HepG2 (cell line): ENCODE measurements at regions not wholly inside any gene's neighbourhood (a gene's known extent, or its start where the extent isn't known, plus 50 kb on each side); places are given as distances from the start of the nearest gene placed in this dataset.

ENCODE experiments used
- ATAC-seq: fragments of 200-7000 bp; cut with Tn5 transposase; 3 replicates; pipeline ENCODE4 v1.9.1; 2020; ENCODE audit warnings: mild to moderate bottlenecking, moderate library complexity
- BruUV-seq: library from RNA; stranded (reverse); fragments of 400-500 nt; replicated peaks from 2 replicates; lab custom pipeline; 2021; lab: Mats Ljungman, UMichigan
- CTCF ChIA-PET: fragments of 300-600 bp; formaldehyde crosslinking; extraction: SDS; loops from one replicate; lab custom pipeline; 2021; ENCODE audit warnings: low total read pairs, inconsistent platforms, low intra/inter-chr PET ratio; lab: Yijun Ruan, JAX
- POLR2A ChIA-PET: fragments of 350-600 bp; sonication (Branson Sonifier 250); formaldehyde crosslinking; loops from one replicate; lab custom pipeline; 2020; ENCODE audit warnings: antibody characterized with exemption, inconsistent platforms; lab: Yijun Ruan, JAX
- DNase-seq: peaks from one replicate; pipeline ENCODE4 v3.0.0-alpha.2; 2015; ENCODE audit warnings: low spot score
- FAIRE-seq: peaks from 3 replicates; lab custom pipeline; 2011; peaks lifted over from hg19 to GRCh38; lab: Jason Lieb, UNC
- H2AFZ ChIP-seq: one replicate; pipeline ENCODE4 v1.6.1; 2011; ENCODE audit warnings: low read length, inconsistent platforms
- H3K27ac ChIP-seq: fragments of 300-600 bp; 3 replicates; pipeline ENCODE4 v1.8.0; 2011; ENCODE audit warnings: mixed run types, mild to moderate bottlenecking, mixed read lengths, low read length, inconsistent platforms; ENCODE audit not compliant: insufficient read depth; ENCODE audit errors: extremely low read length
- H3K27me3 ChIP-seq, 2 experiments: fragments of 200-600 bp in 1 of 2; 2 replicates in 1 of 2; 3 replicates in 1 of 2; pipeline versions ENCODE4 v1.6.0 to v1.8.0; 2011; ENCODE audit warnings: low read length in 2 of 2, mild to moderate bottlenecking in 2 of 2, moderate library complexity in 2 of 2, inconsistent platforms in 1 of 2; ENCODE audit not compliant: insufficient read depth in 2 of 2, control insufficient read depth in 1 of 2
- H3K36me3 ChIP-seq, 2 experiments: fragments of 200-600 bp in 1 of 2; replicated peaks in 1 of 2; 2 replicates in 1 of 2; 3 replicates in 1 of 2; pipeline versions ENCODE4 v1.5.1 to v1.8.0; 2011; ENCODE audit warnings: low read length in 2 of 2, inconsistent platforms in 1 of 2; ENCODE audit not compliant: insufficient read depth in 2 of 2, control insufficient read depth in 1 of 2
- H3K4me1 ChIP-seq: 2 replicates; pipeline ENCODE4 v1.5.1; 2012; ENCODE audit warnings: low read length, inconsistent platforms; ENCODE audit not compliant: insufficient read depth
- H3K4me2 ChIP-seq: 2 replicates; pipeline ENCODE4 v1.6.0; 2011; ENCODE audit warnings: low read depth, low read length, inconsistent platforms
- H3K4me3 ChIP-seq, 3 experiments: fragments of 200-600 bp in 1 of 3; sonication (generic), shearing (Covaris generic) in 1 of 3; replicated peaks in 1 of 3; 2 replicates each; pipeline ENCODE4 v1.5.1; 2011 to 2016; ENCODE audit warnings: low read length in 3 of 3, inconsistent platforms in 2 of 3, low read depth in 2 of 3, mild to moderate bottlenecking in 2 of 3, control low read depth in 1 of 3, mixed read lengths in 1 of 3; ENCODE audit not compliant: insufficient read depth in 1 of 3
- H3K79me2 ChIP-seq: one replicate; pipeline ENCODE4 v1.6.1; 2011; ENCODE audit warnings: low read length, inconsistent platforms; ENCODE audit not compliant: insufficient read depth
- H3K9ac ChIP-seq: 2 replicates; pipeline ENCODE4 v1.6.0; 2011; ENCODE audit warnings: mild to moderate bottlenecking, low read depth, low read length, inconsistent platforms; ENCODE audit not compliant: insufficient read depth
- H3K9me3 ChIP-seq: 2 replicates; pipeline ENCODE4 v1.5.1; 2012; ENCODE audit warnings: mild to moderate bottlenecking, low read length
- H4K20me1 ChIP-seq: 2 replicates; pipeline ENCODE4 v1.6.0; 2011; ENCODE audit warnings: inconsistent platforms, mild to moderate bottlenecking, low read length, moderate library complexity; ENCODE audit not compliant: insufficient read depth
- ETV6 ChIP-seq: sonication (generic); formaldehyde crosslinking; conservative IDR thresholded peaks from 2 replicates; pipeline ENCODE4 v1.4.0; 2020; ENCODE audit warnings: missing genetic modification reagents
- FOXC1 ChIP-seq: sonication (generic); formaldehyde crosslinking; IDR thresholded peaks from 2 replicates; pipeline ENCODE4 v1.8.0; 2022; ENCODE audit warnings: mild to moderate bottlenecking, missing genetic modification reagents, borderline replicate concordance
- GTF3A ChIP-seq: sonication (generic); formaldehyde crosslinking; conservative IDR thresholded peaks from 2 replicates; pipeline ENCODE4 v1.4.0; 2020; ENCODE audit warnings: mild to moderate bottlenecking, missing genetic modification reagents
- HMG20B ChIP-seq: conservative IDR thresholded peaks from 2 replicates; pipeline ENCODE4 v1.6.1; 2016; ENCODE audit warnings: missing genetic modification reagents, missing compliant biosample characterization
- ISX ChIP-seq: sonication (generic); formaldehyde crosslinking; conservative IDR thresholded peaks from 2 replicates; pipeline ENCODE4 v1.5.0; 2020; ENCODE audit warnings: missing genetic modification reagents
- KAT7 ChIP-seq: IDR thresholded peaks from 2 replicates; pipeline ENCODE4 v1.6.1; 2018; ENCODE audit warnings: borderline replicate concordance, missing compliant biosample characterization
- RORA ChIP-seq: sonication (generic); formaldehyde crosslinking; IDR thresholded peaks from 2 replicates; pipeline ENCODE4 v1.5.0; 2020; ENCODE audit warnings: mild to moderate bottlenecking, missing genetic modification reagents, moderate library complexity
- TBX2 ChIP-seq: sonication (generic); formaldehyde crosslinking; IDR thresholded peaks from 2 replicates; pipeline ENCODE4 v1.5.0; 2020; ENCODE audit warnings: missing genetic modification reagents, mild to moderate bottlenecking, borderline replicate concordance
- ZFP1 ChIP-seq: IDR thresholded peaks from 2 replicates; pipeline ENCODE4 v1.6.1; 2016
- ZNF263 ChIP-seq: sonication (generic); formaldehyde crosslinking; IDR thresholded peaks from 2 replicates; pipeline ENCODE4 v1.4.0; 2020; ENCODE audit warnings: missing genetic modification reagents
- ZNF296 ChIP-seq: sonication (generic); formaldehyde crosslinking; conservative IDR thresholded peaks from 2 replicates; pipeline ENCODE4 v1.5.0; 2020; ENCODE audit warnings: mild to moderate bottlenecking, missing genetic modification reagents
- ZNF451 ChIP-seq: sonication (generic); formaldehyde crosslinking; IDR thresholded peaks from 2 replicates; pipeline ENCODE4 v1.5.0; 2020; ENCODE audit warnings: mild to moderate bottlenecking, missing genetic modification reagents
- ZNF556 ChIP-seq: sonication (generic); formaldehyde crosslinking; IDR thresholded peaks from 2 replicates; pipeline ENCODE4 v1.4.0; 2020; ENCODE audit warnings: mild to moderate bottlenecking, missing genetic modification reagents, borderline replicate concordance
- ZNF577 ChIP-seq: sonication (generic); formaldehyde crosslinking; IDR thresholded peaks from 2 replicates; pipeline ENCODE4 v1.4.0; 2020; ENCODE audit warnings: mild to moderate bottlenecking, low read depth, missing genetic modification reagents, borderline replicate concordance
- ZNF615 ChIP-seq: sonication (generic); formaldehyde crosslinking; IDR thresholded peaks from 2 replicates; pipeline ENCODE4 v1.5.0; 2020; ENCODE audit warnings: mild to moderate bottlenecking, missing genetic modification reagents, borderline replicate concordance
- ZNF709 ChIP-seq: sonication (generic); formaldehyde crosslinking; IDR thresholded peaks from 2 replicates; pipeline ENCODE4 v1.5.0; 2020; ENCODE audit warnings: mild to moderate bottlenecking, missing genetic modification reagents
- in situ Hi-C: cut with HindIII; loops from 2 replicates; pipeline ENCODE4 v1.10.0; 2017; ENCODE audit warnings: low pct_unique_long_range_greater_than_20kb; ENCODE audit not compliant: extremely low pct_ligation_motif_present
- intact Hi-C: fragments of 100-400 bp; cut with micrococcal nuclease; formaldehyde crosslinking; loops from one replicate; pipeline ENCODE4 v1.10.0; 2022; ENCODE audit not compliant: unreplicated experiment
- TF ChIP-seq, protein P1 (sequence below): sonication (generic); formaldehyde crosslinking; IDR thresholded peaks from 2 replicates; pipeline ENCODE4 v1.4.0; 2020; ENCODE audit warnings: mild to moderate bottlenecking, low read depth, missing genetic modification reagents
- TF ChIP-seq, protein P2 (sequence below): sonication (generic); formaldehyde crosslinking; IDR thresholded peaks from 2 replicates; pipeline ENCODE4 v1.4.0; 2020; ENCODE audit warnings: missing genetic modification reagents
- TF ChIP-seq, protein P3 (sequence below): sonication (generic); formaldehyde crosslinking; IDR thresholded peaks from 2 replicates; pipeline ENCODE4 v1.8.1; 2023; ENCODE audit warnings: mild to moderate bottlenecking, inconsistent platforms, moderate library complexity, missing genetic modification reagents, borderline replicate concordance

DNA sequence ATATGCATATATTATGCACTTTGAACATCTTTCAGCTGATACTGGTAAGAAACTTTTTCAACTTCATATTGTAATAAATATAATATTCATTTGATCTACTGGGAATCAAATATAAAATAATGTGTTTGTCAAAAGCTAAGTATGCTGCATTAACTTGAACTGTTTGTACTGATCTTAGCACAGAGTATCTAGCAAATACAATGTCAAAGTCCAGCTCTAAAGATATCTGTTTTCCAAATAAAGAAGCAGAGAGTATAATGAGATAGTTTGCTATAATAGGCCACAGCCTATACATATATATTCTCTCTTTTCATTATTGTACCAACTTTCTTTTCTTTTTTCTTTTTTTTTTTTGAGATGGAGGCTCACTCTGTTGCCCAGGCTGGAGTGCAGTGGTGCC lies 417.0 kb downstream of the TMEM161B start:
- H3K36me3 ChIP-seq, result no peaks in the 10 kb centered on the region
- FAIRE-seq, result no peak
- no peaks in the 10 kb centered on the region for H4K20me1 ChIP-seq
- TF ChIP-seq ZNF615 (CRISPR knock-in tag) (no peak), ZNF556 (no peak), GTF3A (CRISPR knock-in tag) (no peak), ZNF263 (CRISPR knock-in tag) (no peak), FOXC1 (CRISPR knock-in tag) (no peak), KAT7 (CRISPR knock-in tag) (no peak), TBX2 (CRISPR knock-in tag) (no peak), ZNF709 (no peak), ZNF296 (CRISPR knock-in tag) (no peak), ISX (CRISPR knock-in tag) (no peak), ETV6 (no peak), RORA (CRISPR knock-in tag) (no peak), ZNF451 (CRISPR knock-in tag) (no peak), ZNF577 (CRISPR knock-in tag) (no peak), HMG20B (CRISPR knock-in tag) (no peak), ZFP1 (no peak)
- TF ChIP-seq, protein P1, sequence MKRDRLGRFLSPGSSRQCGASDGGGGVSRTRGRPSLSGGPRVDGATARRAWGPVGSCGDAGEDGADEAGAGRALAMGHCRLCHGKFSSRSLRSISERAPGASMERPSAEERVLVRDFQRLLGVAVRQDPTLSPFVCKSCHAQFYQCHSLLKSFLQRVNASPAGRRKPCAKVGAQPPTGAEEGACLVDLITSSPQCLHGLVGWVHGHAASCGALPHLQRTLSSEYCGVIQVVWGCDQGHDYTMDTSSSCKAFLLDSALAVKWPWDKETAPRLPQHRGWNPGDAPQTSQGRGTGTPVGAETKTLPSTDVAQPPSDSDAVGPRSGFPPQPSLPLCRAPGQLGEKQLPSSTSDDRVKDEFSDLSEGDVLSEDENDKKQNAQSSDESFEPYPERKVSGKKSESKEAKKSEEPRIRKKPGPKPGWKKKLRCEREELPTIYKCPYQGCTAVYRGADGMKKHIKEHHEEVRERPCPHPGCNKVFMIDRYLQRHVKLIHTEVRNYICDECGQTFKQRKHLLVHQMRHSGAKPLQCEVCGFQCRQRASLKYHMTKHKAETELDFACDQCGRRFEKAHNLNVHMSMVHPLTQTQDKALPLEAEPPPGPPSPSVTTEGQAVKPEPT (CRISPR knock-in tag), result no peak
- TF ChIP-seq, protein P2, sequence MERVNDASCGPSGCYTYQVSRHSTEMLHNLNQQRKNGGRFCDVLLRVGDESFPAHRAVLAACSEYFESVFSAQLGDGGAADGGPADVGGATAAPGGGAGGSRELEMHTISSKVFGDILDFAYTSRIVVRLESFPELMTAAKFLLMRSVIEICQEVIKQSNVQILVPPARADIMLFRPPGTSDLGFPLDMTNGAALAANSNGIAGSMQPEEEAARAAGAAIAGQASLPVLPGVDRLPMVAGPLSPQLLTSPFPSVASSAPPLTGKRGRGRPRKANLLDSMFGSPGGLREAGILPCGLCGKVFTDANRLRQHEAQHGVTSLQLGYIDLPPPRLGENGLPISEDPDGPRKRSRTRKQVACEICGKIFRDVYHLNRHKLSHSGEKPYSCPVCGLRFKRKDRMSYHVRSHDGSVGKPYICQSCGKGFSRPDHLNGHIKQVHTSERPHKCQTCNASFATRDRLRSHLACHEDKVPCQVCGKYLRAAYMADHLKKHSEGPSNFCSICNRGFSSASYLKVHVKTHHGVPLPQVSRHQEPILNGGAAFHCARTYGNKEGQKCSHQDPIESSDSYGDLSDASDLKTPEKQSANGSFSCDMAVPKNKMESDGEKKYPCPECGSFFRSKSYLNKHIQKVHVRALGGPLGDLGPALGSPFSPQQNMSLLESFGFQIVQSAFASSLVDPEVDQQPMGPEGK (CRISPR knock-in tag), result no peak
- TF ChIP-seq, protein P3, sequence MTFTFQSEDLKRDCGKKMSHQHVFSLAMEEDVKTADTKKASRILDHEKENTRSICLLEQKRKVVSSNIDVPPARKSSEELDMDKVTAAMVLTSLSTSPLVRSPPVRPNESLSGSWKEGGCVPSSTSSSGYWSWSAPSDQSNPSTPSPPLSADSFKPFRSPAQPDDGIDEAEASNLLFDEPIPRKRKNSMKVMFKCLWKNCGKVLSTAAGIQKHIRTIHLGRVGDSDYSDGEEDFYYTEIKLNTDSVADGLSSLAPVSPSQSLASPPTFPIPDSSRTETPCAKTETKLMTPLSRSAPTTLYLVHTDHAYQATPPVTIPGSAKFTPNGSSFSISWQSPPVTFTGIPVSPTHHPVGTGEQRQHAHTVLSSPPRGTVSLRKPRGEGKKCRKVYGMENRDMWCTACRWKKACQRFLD (CRISPR knock-in tag), result no peak
- H3K4me1 ChIP-seq, result no peaks in the 10 kb centered on the region
- no TSS peak for BruUV-seq
- no peaks in the 10 kb centered on the region for H3K27me3 ChIP-seq
- ChIA-PET POLR2A (no interaction called here), CTCF (no interaction called here)
- no peaks in the 10 kb centered on the region for H3K79me2 ChIP-seq
- H3K9me3 ChIP-seq, result no peaks in the 10 kb centered on the region
- in situ Hi-C loops (no loop called here), intact Hi-C loops (no loop called here)
- no peak for DNase-seq
- H3K27ac ChIP-seq, result no peak overlapping the region
- no peak for ATAC-seq
- no peak overlapping the region for H2AFZ ChIP-seq
- H3K9ac ChIP-seq, result no peak overlapping the region
- H3K4me3 ChIP-seq, result no peak overlapping the region
- no peak overlapping the region for H3K4me2 ChIP-seq
